ENCODE measurements at regions not wholly inside any gene's neighbourhood (a gene's known extent, or its start where the extent isn't known, plus 50 kb on each side); places are given as distances from the start of the nearest gene placed in this dataset.

GRCh38 chr2:164242409-164242808 is 378.9 kb downstream of the GRB14 start:
- TF ChIP-seq, protein P1, sequence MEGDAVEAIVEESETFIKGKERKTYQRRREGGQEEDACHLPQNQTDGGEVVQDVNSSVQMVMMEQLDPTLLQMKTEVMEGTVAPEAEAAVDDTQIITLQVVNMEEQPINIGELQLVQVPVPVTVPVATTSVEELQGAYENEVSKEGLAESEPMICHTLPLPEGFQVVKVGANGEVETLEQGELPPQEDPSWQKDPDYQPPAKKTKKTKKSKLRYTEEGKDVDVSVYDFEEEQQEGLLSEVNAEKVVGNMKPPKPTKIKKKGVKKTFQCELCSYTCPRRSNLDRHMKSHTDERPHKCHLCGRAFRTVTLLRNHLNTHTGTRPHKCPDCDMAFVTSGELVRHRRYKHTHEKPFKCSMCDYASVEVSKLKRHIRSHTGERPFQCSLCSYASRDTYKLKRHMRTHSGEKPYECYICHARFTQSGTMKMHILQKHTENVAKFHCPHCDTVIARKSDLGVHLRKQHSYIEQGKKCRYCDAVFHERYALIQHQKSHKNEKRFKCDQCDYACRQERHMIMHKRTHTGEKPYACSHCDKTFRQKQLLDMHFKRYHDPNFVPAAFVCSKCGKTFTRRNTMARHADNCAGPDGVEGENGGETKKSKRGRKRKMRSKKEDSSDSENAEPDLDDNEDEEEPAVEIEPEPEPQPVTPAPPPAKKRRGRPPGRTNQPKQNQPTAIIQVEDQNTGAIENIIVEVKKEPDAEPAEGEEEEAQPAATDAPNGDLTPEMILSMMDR (IDR thresholded peaks at IDR 0.05): no peak
- DNase-seq: no peak
- intact Hi-C loops (cut with DNase I): no loop called here
- Histone ChIP-seq H3K9me3 (no peaks in the 10 kb centered on the region), H3K36me3 (ENCODE audit: insufficient read depth in 1 of 2, low read depth in 1 of 2) (no peaks in the 10 kb centered on the region), H3K27ac (no peak overlapping the region), H3K4me3 (no peak overlapping the region), H3K4me1 (no peaks in the 10 kb centered on the region), H3K27me3 (ENCODE audit: insufficient read depth in 3 of 3, low read length in 2 of 3) (no peaks in the 10 kb centered on the region)
- 85 to 90% (median 86%) methylated on average over 3 of the region's 3 CpGs for WGBS, 3 donors
- no peak for ATAC-seq

DNA sequence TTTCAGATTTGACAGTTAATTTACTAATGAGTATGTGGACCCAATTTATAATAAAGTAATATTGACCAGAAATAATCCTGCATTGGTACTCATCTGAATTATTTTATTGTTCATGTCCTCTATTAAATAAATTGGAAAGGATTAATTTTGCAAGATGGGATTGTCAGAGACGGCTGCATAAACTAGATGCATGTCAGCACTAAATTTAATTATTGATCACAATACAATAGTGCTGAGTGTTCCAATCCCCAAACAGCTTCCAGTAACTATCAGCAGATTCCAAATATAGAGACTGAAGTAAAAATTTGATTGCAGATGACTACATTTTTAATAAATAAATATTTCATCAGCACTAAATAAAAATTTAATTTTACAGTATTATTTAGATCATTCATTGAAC is 387.2 kb downstream of the GRB14 start:
- Histone ChIP-seq H3K36me3 (ENCODE audit: insufficient read depth in 1 of 2, low read depth in 1 of 2) (no peaks in the 10 kb centered on the region), H3K9me3 (no peaks in the 10 kb centered on the region), H3K27ac (no peak overlapping the region), H3K4me3 (no peak overlapping the region), H3K4me1 (no peaks in the 10 kb centered on the region), H3K27me3 (ENCODE audit: insufficient read depth in 3 of 3, low read length in 2 of 3) (no peaks in the 10 kb centered on the region)
- intact Hi-C loops (cut with DNase I): no loop called here
- TF ChIP-seq, protein P1 (IDR thresholded peaks at IDR 0.05): no peak
- no peak for DNase-seq
- 62 to 68% (median 63%) methylated on average over 1 of the region's 1 CpG for WGBS, 3 donors
- ATAC-seq: no peak

GRCh38 chr2:164224007-164224406 is 397.3 kb downstream of the GRB14 start:
- no peak for ATAC-seq
- no peaks in the 10 kb centered on the region for H3K27me3 ChIP-seq (ENCODE audit: insufficient read depth in 3 of 3, low read length in 2 of 3)
- no peaks in the 10 kb centered on the region for H3K4me1 ChIP-seq
- no peak overlapping the region for H3K4me3 ChIP-seq
- intact Hi-C loops (cut with DNase I): no loop called here
- TF ChIP-seq, protein P1 (IDR thresholded peaks at IDR 0.05): no peak
- H3K9me3 ChIP-seq: no peaks in the 10 kb centered on the region
- H3K27ac ChIP-seq: no peak overlapping the region
- no peaks in the 10 kb centered on the region for H3K36me3 ChIP-seq (ENCODE audit: insufficient read depth in 1 of 2, low read depth in 1 of 2)
- no peak for DNase-seq

GRCh38 chr2:164221473-164221872 is 399.8 kb downstream of the GRB14 start:
- ATAC-seq (no peak), DNase-seq (no peak)
- H3K4me1 ChIP-seq: no peaks in the 10 kb centered on the region
- H3K27ac ChIP-seq: no peak overlapping the region
- H3K9me3 ChIP-seq: no peaks in the 10 kb centered on the region
- no peak overlapping the region for H3K4me3 ChIP-seq
- H3K27me3 ChIP-seq (ENCODE audit: insufficient read depth in 3 of 3, low read length in 2 of 3): no peaks in the 10 kb centered on the region
- no peaks in the 10 kb centered on the region for H3K36me3 ChIP-seq (ENCODE audit: insufficient read depth in 1 of 2, low read depth in 1 of 2)
- TF ChIP-seq, protein P1 (IDR thresholded peaks at IDR 0.05): no peak
- WGBS, 3 donors: 81 to 95% (median 92%) methylated on average over 2 of the region's 2 CpGs
- intact Hi-C loops (cut with DNase I): no loop called here

DNA sequence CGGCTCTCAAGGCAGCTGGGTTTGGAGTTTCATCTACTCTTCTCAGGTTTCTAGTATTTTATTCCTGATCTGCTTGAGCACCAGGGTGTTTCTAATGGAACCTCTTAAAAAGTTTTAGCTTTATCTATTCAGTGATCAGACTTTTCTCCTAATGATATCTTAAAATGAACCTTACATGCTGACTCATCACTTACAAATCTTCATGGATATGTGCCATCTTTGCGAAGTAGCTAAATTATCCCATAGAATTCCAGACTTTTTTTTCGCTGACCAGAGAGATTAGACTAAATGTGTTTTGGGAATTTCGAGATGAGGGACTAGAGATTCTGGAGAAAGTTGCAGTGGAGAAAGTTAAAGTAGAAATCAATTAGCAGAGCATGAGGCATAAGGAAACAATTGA is 401.0 kb downstream of the GRB14 start:
- no peak for DNase-seq
- intact Hi-C loops (cut with DNase I): no loop called here
- Histone ChIP-seq H3K36me3 (ENCODE audit: insufficient read depth in 1 of 2, low read depth in 1 of 2) (no peaks in the 10 kb centered on the region), H3K9me3 (no peaks in the 10 kb centered on the region), H3K27me3 (ENCODE audit: insufficient read depth in 3 of 3, low read length in 2 of 3) (no peaks in the 10 kb centered on the region), H3K27ac (no peak overlapping the region), H3K4me1 (no peaks in the 10 kb centered on the region), H3K4me3 (no peak overlapping the region)
- no peak for ATAC-seq
- TF ChIP-seq, protein P1 (IDR thresholded peaks at IDR 0.05): no peak
- 60 to 69% (median 66%) methylated on average over 4 of the region's 4 CpGs for WGBS, 3 donors

Data from psoas muscle (tissue), 7 donors.